GM19438 (cell line): ENCODE measurements at regions not wholly inside any gene's neighbourhood (a gene's known extent, or its start where the extent isn't known, plus 50 kb on each side); places are given as distances from the start of the nearest gene placed in this dataset.

Experiments used
- ATAC-seq: cut with Tn5 transposase; IDR thresholded peaks from one replicate; pipeline ENCODE4 v1.9.1; 2021; ENCODE audit warnings: low read depth; ENCODE audit not compliant: unreplicated experiment

DNA sequence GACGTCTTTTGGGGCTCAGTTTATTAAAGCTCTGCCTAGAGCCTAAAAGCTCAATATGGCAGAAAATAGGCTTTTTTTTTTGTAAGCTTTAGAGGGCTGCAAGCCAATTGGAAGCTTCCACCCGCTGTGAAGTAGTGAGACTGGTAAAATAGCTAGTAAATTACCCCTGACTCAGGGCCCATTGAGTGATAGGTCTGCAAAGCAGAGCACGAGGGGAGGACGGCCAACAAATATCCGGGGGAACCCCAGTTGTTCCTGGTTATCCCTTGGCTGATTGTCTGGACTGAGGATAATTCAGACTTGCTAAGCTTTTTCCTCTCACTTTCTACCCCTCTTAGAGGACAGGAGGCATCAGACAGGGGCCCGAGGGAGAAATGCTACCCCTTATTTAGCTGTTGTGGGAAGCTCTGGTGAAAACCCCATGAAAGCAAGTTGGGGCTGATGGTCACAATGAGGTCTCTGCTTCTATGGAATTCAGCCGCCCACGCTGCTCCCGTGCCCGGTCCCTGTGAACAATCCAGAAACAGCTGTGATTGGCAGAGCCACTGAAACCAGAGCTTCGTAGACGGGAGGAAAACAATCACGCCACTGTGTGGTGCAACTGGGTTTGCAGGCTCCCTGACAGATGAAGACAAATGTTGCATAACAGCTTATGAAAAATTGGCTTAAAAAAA is 141.9 kb upstream of the LGALSL start:
- ATAC-seq = no peak

DNA sequence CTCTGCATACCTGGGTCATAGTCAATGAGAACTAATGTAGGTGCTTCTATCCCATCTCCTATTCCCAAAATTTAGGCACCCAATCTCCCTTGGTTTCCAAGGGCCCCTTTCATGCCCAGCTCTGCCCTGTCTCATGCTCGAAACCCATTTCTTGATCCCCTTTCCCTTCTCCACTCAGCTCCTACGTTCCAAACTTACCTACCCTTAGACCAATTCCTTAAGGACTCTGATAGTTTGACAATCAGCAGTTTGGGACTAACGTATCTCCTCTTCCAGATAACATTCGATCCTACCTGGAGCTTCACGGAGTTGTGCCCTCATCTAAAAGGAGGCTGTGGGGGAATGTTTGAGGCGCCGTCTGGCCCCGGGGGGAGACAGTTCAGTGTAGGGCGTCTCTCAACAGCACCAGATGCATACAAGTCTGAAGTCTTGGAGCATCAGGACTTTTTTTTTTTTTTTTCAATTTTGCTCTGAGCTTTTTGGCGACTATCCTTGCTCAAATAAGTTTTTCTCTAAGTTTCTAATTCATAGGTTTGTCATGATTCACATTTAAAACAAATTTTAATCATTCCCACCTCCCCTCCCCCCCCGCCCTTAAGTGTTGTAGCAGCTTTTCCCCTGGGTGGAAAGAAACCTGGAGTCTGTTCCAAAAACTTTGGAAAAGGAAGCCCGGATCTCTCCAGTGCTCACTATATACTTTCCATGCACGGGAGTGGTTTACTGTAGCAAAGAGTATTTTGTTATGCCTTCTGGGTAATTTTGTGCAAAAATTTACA is 141.2 kb upstream of the LGALSL start:
- ATAC-seq = no peak

DNA sequence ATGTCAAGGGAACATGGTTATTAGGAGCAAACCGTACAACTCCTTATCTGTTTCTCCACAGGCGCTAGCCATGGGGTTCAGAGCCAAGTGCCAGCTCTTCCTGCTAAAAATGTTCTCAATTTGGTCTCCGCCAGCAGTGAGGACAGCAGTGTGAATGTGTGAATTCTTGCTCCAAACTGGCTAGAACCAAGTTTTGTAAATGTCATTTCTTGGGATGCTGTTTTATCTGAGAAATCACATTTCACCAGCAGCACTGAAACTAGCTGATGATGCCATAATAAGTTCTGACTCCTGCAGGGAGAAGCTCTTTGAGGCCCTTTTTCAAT is 140.6 kb upstream of the LGALSL start:
- no peak for ATAC-seq

DNA sequence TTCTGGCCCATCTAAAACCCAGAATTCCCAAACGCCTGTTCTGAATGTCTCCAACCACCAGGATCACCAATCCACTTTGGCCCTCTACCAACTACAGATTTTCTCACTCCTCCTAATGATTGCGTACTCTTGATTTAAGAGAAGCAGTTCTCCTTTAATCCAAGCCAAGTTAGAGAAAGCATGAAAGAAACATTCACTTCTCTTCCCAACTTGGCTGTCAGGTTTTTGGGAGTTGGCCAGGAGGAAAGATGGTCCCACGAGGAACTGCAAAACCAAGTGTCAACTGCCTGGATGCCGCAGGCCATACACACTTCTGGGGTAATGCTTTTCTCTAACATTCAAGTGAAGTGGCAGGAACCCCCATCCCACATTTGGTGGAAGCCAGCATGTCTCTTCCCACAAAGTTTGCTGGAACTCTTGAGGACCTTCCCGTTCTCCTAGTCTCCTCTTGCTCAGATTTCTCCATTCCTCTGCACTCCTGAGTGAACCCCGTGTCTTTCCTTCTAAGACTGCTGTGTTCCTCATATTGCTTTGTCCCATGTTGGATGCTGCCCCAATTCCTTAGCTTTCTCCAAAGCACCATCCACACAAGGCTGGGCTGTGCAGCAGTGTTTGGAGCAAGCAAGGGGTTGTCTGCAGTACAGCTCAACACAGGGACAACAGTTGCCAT is 138.5 kb upstream of the LGALSL start:
- ATAC-seq = no peak

DNA sequence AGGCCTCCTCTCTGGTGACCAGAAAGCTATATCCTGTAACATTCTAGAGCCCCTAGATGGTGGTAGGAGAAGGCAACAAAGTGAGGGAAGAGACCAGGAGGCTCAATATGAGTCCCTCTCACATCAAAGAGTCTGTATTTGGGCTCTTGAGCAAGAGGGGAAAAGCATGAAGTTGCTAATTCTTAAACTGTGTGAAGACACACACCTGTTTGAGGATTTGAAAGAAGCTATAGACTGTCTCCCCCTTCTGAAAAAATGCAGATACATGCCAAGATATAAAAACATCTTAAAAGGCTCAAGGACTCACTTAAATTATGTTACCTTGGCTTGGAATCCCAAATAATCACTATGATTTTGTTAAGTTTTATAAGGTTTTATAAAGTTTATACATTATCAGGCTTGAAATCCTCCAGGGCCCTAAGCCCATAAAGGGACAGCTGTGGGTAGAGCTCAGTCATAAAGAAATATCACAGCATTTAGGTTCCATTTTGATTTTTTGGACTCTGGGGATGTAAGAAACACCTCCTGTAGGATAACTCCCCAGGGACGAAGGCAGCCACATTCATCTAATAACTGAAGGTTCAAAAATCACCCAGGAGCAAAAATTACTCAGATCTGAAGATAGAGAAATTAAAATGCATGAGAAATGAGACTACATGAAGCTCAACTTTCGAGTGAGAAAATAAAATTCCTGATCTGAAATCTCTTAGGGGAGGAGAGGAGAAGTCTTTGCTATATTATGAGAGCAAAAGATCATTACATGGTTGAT is 136.1 kb upstream of the LGALSL start:
- no peak for ATAC-seq

DNA sequence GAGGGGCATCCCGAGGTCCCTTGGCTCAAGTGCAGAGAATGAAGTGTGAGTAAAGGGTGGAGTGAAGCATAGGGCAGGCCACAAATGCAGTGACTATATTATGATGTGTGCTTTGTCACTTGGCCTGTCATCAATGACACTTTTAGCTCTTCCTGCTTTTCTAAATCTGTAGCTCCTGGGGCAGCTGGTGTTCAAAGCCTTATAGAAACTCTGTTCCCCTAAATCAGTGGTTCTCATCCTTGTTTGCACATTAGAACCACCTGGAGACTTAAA is 135.6 kb upstream of the LGALSL start:
- ATAC-seq = no peak

DNA sequence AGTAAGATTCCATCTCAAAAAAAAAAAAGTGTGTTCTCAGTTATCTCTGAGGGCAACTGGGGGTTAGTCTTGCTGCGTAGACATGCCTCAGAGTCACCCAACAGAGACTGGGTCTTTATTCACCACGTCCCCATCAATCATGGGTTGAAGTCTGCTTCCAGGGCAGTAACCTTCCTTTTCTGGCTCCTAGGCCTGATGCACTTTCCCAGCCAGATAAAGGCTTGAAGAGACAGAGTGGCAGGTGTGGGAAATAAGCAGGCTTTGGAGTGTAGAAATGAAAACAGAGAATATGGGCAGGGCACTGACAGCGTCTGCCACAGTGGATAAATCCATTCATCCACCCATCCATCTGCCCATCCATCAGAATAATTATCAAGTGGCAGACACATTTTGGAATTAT is 134.1 kb upstream of the LGALSL start:
- no peak for ATAC-seq

DNA sequence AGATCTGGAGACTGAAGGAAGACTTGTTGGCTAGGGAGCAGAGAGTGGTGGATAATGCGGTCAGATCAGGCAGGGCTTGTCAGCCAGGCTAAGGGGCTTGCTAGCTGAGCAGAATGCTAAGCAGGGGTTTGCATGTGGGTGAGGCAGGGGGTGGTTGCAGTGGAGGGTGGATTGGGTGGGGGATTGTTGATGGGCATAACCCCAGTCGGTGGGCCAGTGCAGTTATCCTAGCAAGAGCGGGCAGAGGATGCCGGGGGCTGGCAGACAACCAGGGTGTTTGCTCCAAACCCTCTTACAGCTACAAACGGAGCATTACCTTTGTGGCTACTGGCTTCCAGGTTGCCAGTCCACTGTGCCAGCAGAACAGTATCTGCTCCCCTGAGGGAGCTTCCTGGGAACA is 131.5 kb upstream of the LGALSL start:
- ATAC-seq = no peak

DNA sequence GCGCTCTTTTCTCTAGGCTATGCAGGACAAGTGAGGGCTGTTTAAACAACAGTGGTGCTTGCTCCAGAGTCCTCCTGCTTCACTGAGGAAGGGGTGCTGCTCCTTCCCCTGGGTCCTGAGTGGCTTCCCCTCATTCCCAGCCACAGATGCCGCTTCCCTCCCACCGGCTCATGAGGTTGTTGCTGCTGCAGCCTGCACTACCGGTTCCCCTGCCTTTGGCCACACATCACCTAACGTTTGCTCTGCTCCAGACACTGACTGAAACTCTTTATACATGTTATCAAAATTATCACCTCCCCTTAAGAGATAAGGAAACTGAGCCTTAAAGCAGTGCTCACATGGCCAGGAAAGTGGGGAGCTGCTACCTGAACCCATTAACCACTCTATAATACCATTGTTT is 130.8 kb upstream of the LGALSL start:
- ATAC-seq = no peak

DNA sequence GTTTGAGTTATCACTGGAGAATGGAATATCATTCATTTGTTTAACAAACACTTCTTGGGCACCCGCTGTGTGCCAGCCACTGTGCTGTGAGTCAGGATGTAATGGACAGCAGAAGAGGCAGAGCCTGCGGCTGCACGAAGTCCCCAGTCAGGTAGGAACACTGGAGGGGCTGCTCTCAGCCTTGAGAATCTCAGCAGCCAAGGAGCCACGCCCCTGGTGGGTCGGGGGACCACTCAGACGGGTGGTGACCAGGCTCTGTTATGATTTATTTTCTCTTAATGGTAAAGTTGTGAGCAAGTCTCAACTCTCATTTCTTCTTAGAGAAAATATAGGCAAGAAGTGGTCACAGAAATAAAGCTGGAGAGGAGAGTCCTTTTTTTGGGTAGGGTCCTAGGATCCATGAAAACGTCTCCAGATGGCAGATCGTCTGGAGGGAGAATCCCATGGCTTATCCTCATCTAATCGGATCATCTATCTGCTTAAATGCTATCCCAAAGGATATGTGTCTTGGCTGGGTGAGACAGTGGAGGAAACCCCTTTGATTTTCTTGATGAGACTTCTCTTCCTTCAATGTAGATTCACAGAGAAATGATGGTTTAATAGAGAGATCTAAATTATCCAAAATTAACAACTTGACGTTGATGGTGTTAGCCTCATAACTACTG is 129.1 kb upstream of the LGALSL start:
- ATAC-seq = no peak

DNA sequence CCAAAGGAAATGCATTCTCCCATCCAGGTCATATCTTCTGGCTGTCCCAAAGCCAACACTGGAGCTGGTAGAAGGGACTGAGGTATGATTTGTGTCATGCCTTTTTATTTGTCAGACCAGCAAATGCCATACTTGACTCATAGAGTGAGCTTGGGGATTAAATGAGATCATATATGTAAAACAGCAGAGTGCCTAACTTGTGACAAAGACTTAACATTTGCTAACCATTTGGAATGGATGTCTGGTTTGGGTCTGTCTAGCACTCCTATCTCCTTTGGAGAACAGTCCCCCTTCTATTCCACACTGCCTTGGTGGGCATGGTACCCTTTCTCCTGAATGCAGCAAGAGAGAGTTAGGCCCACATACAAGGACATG is 128.5 kb upstream of the LGALSL start:
- no peak for ATAC-seq

DNA sequence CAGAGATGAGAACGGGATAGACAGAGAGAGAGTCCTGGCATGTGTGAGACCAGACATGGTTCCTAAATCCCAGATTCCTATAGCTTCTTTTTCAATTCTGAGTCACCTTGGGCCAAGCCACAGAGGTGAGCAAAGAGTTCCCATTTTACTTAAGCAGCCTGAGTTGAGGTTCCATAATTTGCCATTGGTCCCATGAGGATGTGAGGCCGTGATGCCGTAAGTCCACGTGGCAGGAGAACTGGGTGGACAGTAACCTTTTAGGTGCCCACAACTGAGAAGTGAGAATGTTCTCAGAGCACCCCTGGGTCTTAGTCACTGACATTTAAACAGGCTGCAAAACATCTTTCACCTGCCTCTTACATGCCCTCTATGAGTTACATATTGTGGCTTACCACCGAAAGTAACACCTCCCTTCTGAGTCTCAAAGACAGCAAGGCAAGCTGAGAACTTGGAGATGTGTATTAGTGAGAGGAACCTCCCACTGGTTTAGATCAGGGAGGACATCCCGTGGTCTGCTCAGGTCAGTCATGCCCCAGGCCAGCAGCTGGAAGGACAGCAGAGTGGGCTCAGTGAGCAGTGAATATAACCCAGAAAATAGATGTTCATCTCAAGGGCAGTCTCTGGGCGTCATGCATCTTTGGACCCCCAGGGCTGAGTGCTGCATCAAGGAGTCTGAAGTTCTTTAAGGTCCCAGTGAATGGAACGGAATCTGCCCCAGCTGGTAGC is 127.9 kb upstream of the LGALSL start:
- ATAC-seq = peak; percentile 88

DNA sequence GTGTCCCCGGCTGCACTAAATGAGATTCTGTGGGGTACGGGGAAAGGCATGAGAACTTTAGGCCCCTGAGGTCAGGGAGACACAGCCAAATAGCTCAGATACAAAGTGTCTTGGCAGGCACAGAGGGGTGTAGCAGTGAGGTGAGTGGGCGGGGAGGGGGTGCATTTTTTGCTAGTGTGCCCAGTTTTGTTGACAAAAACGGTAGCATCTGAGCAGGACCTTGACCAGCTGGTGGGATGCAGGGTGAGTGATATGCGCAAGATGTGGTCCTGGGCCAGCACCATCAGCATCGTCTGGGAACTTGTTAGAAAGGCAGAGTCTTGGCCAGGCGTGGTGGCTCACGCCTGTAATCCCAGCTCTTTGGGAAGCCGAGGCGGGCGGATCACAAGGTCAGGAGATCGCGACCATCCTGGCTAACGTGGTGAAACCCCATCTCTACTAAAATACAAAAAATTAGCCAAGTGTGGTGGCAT is 127.3 kb upstream of the LGALSL start:
- ATAC-seq = no peak

DNA sequence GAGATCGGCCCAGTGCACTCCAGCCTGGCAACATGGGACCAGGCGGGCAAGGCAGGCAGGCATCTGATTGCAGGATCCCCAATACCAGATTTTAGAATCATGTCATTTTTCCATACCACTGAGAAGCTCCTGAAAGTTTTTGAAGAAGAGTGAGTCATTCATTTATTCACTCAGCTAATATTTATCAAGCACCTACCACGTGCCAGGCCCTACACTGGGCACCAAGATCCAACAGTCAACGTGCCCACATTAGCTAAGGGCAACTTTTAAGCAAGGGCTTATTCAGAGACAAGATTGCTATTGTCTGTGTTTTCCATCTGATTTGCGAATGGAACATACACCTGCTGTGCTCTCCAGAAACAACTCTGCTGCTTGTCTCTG is 126.8 kb upstream of the LGALSL start:
- ATAC-seq = no peak

DNA sequence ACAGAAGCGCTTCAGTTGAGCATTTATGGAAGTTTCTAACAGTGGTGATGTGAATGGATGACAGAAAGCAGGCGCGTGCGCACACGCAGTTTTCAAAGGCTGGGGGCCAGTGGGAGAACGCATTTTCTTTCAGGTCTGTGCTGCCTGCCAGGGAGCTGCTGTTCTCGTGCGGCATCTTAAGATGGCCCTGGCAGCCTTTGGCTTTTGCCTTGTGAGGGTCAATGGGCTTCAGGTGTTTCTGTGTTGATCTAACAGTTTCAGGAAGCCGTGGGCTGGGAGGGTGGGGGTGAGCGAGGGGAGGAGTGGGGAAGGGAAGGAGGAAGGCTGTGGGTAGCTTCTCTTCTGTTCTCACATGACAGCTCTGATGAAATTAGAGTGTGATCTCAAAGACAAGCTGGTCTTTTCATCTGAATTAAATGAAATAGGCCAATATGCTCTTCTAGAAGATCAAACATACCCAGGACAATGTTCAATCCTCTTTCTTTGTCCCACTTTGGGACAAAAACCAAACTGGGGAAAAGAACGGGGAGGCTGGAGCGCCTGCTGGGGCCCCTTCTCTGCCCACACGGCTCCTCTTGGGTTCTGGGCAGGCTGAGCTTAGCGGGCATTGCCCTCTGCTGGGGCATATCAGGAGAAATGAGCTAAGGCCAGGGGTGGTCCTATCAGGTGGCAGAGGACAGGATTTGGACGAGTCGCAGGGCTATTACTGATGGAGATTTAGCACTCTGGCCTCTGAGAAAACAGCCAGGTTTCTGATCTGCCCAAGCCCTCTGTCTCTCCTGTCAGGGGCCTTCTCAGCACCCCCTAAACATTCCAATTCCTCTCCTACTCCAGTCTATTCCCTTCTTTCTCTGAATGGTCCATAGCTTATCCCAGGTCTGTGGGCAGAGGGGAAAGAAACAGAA is 126.2 kb upstream of the LGALSL start:
- ATAC-seq = no peak

DNA sequence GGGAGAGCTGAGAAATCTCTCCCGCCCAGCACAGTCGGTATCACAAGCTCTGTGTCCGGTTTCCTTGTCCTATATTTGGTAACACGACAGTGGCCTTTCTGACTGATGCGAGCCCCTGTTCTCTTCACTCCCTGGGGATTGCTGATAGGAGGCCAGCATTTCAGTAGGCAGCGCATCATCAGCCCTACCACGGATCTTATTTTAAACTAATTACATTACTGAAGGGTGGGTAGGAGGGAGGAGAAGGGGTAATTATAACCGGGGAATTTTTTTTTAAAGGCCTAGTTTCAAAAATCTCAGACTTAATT is 125.6 kb upstream of the LGALSL start:
- no peak for ATAC-seq

DNA sequence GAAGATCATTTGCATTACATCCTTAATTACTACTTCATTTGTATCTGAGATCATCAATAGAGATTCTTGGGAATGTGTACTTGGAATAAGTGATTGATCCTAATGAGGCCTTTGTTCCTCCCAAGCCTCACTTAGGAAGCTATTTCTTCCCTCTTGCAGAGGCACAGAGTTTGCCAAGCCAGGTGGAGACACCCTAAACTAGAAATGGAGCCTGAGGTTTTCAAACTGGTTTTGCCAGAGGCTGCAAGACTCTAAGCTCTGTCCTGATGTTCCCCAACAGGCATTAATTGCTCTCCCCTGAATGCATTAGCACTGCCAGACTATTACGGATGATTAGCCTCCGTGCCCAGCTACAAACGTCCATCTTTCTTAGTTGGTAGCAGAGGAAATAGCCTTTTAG is 125.2 kb upstream of the LGALSL start:
- ATAC-seq = no peak

DNA sequence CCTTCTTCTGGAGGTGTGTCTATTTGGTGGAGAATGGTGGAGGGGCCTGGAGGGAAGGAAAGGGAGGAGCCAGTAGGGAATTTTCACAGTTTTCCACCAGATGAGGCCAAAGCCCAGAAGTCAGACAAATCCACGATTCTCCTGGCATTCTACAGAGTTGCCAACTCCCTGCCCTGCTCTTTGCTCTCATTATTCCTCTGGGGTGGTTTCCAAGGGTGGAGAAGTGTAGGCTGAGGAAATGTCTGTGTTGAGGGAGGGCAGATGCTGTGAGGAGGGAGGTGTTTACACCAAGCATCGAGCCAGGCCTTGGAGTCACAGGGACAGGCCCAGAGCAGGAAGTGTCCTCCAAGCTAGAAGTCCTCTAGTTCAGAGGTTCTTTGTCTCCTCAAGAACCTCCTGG is 124.1 kb upstream of the LGALSL start:
- no peak for ATAC-seq

DNA sequence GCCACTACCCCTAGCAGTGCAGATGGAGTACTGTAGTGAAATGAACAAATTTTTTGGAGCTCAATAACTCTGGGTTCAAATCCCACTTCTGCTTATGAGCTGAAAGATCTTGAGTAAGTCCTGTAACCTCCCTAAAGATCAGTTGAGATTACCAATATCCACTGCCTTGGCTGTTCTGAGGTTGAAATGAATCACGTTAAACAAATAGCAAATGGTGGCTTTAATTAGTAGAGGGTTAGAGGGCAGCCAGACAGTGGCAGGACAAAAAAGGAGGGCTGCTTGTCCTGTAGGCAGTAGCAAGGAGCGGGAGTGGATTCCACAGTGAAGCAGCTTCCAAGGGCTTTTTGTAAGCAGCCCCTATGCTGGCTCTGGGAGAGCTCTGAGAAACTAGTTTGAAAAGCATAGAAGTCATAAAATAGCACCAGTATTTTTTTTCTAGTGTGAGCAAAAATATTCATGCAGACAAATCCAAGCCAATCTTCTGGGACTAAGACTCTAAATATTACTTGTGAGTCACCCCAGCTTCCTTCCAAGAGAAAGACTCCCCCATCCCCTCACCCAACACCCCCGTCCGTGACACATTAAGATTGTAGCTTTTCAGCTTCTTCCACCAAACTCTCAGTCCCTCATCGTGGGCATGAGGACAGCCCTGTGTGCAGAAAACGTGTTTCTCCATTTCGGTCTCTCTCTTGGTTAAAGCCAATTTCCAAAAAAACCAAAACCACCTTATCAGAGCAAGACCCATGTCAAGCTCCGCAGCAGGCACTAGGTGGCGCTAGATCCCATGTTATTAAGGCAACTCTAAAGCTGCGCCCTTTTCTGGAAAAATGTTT is 123.5 kb upstream of the LGALSL start:
- ATAC-seq = no peak
